ENCODE measurements at regions not wholly inside any gene's neighbourhood (a gene's known extent, or its start where the extent isn't known, plus 50 kb on each side); places are given as distances from the start of the nearest gene placed in this dataset.
A peak's percentile ranks its signal among the peaks of the same experiment; 100 is the strongest.

DNA sequence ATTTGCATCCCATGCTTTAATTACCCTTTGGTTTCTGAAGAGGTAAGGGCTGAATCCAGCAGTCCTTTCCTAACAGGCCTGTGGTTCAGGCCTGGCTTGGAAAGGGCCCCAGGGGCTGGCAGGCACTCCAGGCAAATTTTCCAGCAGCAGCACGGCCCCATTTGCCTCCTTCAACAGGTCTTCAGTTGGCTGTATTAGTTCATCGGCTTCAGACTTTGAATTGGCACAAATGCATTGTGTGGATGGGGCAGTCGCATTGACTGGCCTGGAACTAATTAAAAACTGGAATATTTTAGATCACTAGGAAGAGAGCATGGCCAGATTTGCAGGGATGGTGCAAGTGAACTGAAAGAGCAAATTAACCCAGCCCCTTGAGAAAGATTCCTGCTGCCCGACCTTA, 207.8 kb upstream of the MCTP2 start:
- peak; percentile 33; the same call in 2 of the 3 replicates for ATAC-seq
- TF ChIP-seq ZNF565 (CRISPR knock-in tag; conservative IDR thresholded peaks at IDR 0.05; ENCODE audit: low read depth) (no peak), ZFP30 (CRISPR knock-in tag; IDR thresholded peaks at IDR 0.05) (no peak), ZNF8 (CRISPR knock-in tag; IDR thresholded peaks at IDR 0.05) (no peak), ARNTL (CRISPR knock-in tag; IDR thresholded peaks at IDR 0.05; ENCODE audit: borderline replicate concordance, low read depth) (no peak), ISL1 (CRISPR knock-in tag; IDR thresholded peaks at IDR 0.05) (no peak), BACH2 (CRISPR knock-in tag; IDR thresholded peaks at IDR 0.05; ENCODE audit: borderline replicate concordance) (no peak), GLIS3 (CRISPR knock-in tag; IDR thresholded peaks at IDR 0.05) (no peak), OSR1 (CRISPR knock-in tag; IDR thresholded peaks at IDR 0.05) (no peak), TOX (CRISPR knock-in tag; IDR thresholded peaks at IDR 0.05; ENCODE audit: borderline replicate concordance) (no peak)
- TF ChIP-seq, protein P1, sequence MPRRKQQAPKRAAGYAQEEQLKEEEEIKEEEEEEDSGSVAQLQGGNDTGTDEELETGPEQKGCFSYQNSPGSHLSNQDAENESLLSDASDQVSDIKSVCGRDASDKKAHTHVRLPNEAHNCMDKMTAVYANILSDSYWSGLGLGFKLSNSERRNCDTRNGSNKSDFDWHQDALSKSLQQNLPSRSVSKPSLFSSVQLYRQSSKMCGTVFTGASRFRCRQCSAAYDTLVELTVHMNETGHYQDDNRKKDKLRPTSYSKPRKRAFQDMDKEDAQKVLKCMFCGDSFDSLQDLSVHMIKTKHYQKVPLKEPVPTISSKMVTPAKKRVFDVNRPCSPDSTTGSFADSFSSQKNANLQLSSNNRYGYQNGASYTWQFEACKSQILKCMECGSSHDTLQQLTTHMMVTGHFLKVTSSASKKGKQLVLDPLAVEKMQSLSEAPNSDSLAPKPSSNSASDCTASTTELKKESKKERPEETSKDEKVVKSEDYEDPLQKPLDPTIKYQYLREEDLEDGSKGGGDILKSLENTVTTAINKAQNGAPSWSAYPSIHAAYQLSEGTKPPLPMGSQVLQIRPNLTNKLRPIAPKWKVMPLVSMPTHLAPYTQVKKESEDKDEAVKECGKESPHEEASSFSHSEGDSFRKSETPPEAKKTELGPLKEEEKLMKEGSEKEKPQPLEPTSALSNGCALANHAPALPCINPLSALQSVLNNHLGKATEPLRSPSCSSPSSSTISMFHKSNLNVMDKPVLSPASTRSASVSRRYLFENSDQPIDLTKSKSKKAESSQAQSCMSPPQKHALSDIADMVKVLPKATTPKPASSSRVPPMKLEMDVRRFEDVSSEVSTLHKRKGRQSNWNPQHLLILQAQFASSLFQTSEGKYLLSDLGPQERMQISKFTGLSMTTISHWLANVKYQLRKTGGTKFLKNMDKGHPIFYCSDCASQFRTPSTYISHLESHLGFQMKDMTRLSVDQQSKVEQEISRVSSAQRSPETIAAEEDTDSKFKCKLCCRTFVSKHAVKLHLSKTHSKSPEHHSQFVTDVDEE (CRISPR knock-in tag; IDR thresholded peaks at IDR 0.05), result no peak

DNA sequence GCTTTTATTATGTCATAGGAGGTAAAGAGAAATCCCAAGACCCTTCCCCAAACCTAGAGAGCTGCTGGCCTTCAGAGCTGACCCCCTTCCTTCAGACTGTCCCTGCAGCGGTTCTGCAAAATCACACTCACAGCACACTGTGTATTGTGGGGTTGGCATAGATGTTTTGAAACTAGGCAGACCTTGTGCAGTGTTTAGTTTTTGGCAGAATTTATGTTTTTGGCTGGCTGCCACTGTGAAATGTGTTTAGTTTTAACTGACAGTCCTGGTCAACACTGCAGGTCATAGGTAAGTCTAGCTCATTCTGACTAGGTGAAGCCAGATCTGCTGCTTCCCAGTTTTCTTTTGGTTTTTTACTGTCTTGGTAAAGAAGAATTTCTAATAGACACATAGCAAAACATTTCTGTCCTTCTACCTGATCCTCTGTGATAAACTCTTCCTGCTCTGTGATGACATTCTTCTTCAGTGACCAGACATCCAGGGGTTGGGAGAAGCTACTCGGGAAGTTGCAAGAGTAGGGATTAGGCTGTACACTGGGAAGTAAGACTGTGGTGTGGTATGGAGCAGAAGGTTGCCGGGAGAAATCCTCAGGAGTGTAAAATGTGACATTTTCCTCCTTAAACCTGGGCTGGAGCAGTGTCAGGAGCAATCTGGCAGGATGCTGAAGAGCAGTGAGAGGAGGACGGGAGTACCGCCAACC, 209.6 kb upstream of the MCTP2 start:
- TF ChIP-seq TOX (CRISPR knock-in tag; IDR thresholded peaks at IDR 0.05; ENCODE audit: borderline replicate concordance) (no peak), ISL1 (CRISPR knock-in tag; IDR thresholded peaks at IDR 0.05) (0 out of 2 replicates have a peak, but pooled peaks have one; percentile 30)
- TF ChIP-seq, protein P1 (CRISPR knock-in tag; IDR thresholded peaks at IDR 0.05), result 0 out of 2 replicates have a peak, but pooled peaks have one; percentile 21
- ATAC-seq, result peak; percentile 71

DNA sequence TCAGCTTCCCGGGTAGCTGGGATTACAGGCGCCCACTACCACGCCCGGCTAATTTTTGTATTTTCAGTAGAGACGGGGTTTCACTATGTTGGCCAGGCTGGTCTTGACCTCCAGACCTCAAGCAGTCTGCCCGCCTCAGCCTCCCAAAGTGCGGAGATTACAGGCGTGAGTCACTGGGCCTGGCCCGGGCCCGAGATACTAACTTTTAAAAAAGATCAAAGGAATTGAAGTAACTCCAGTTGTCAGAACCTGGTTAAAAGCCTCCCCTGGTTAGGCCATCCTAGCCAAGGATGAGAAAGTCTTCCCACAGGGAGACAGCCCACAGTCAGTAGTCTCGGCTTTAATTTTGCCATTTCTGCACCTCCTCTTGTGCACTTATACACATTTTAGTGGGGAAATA, 212.3 kb upstream of the MCTP2 start:
- TF ChIP-seq ESRRG (CRISPR knock-in tag; IDR thresholded peaks at IDR 0.05), result no peak
- no peak for TF ChIP-seq ZFP30 (CRISPR knock-in tag; IDR thresholded peaks at IDR 0.05)
- no peak for TF ChIP-seq ZFP3 (CRISPR knock-in tag; IDR thresholded peaks at IDR 0.05)
- no peak for TF ChIP-seq ZNF565 (CRISPR knock-in tag; conservative IDR thresholded peaks at IDR 0.05; ENCODE audit: low read depth)
- no peak for TF ChIP-seq OSR1 (CRISPR knock-in tag; IDR thresholded peaks at IDR 0.05)
- TF ChIP-seq TOX (CRISPR knock-in tag; IDR thresholded peaks at IDR 0.05; ENCODE audit: borderline replicate concordance), result no peak
- TF ChIP-seq, protein P2, sequence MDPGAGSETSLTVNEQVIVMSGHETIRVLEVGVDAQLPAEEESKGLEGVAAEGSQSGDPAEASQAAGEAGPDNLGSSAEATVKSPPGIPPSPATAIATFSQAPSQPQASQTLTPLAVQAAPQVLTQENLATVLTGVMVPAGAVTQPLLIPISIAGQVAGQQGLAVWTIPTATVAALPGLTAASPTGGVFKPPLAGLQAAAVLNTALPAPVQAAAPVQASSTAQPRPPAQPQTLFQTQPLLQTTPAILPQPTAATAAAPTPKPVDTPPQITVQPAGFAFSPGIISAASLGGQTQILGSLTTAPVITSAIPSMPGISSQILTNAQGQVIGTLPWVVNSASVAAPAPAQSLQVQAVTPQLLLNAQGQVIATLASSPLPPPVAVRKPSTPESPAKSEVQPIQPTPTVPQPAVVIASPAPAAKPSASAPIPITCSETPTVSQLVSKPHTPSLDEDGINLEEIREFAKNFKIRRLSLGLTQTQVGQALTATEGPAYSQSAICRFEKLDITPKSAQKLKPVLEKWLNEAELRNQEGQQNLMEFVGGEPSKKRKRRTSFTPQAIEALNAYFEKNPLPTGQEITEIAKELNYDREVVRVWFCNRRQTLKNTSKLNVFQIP (CRISPR knock-in tag; IDR thresholded peaks at IDR 0.05; ENCODE audit: borderline replicate concordance, low read depth), result no peak
- TF ChIP-seq ZC3H10 (CRISPR knock-in tag; IDR thresholded peaks at IDR 0.05), result no peak
- TF ChIP-seq CSDC2 (CRISPR knock-in tag; IDR thresholded peaks at IDR 0.05), result no peak
- no peak for TF ChIP-seq SNAI2 (CRISPR knock-in tag; IDR thresholded peaks at IDR 0.05)
- TF ChIP-seq, protein P3, sequence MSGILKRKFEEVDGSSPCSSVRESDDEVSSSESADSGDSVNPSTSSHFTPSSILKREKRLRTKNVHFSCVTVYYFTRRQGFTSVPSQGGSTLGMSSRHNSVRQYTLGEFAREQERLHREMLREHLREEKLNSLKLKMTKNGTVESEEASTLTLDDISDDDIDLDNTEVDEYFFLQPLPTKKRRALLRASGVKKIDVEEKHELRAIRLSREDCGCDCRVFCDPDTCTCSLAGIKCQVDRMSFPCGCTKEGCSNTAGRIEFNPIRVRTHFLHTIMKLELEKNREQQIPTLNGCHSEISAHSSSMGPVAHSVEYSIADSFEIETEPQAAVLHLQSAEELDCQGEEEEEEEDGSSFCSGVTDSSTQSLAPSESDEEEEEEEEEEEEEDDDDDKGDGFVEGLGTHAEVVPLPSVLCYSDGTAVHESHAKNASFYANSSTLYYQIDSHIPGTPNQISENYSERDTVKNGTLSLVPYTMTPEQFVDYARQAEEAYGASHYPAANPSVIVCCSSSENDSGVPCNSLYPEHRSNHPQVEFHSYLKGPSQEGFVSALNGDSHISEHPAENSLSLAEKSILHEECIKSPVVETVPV (CRISPR knock-in tag; IDR thresholded peaks at IDR 0.05), result no peak
- no peak for ATAC-seq

DNA sequence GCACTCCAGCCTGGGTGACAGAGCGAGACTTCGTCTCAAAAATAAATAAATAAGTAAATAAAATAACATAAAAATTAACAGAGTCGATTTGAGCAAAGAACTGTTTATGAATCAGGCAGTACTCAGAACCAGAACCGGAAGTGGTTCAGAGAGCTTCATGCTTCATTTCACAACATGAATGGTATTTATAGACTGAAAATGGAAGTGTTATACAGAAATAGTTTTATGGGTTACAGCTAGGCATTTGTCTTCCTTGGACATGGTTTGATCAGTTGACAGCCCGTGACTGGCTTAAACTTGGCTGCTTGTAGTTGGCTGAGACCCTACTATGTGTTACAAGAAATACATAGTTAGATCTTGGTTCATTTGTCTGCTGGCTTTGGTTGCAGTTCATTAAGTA, 216.0 kb upstream of the MCTP2 start:
- TF ChIP-seq TCF4 (CRISPR knock-in tag; IDR thresholded peaks at IDR 0.05; ENCODE audit: borderline replicate concordance) (no peak), RARB (CRISPR knock-in tag; IDR thresholded peaks at IDR 0.05) (no peak), ARNTL (CRISPR knock-in tag; IDR thresholded peaks at IDR 0.05; ENCODE audit: borderline replicate concordance, low read depth) (no peak)
- no peak for ATAC-seq
